H1 (cell line): ENCODE measurements at regions not wholly inside any gene's neighbourhood (a gene's known extent, or its start where the extent isn't known, plus 50 kb on each side); places are given as distances from the start of the nearest gene placed in this dataset.

Experiments used
- CTCF ChIA-PET: fragments of 300-600 bp; sonication (Branson Sonifier 250); formaldehyde crosslinking; loops from one replicate; lab custom pipeline; 2021; ENCODE audit not compliant: partially characterized antibody; lab: Charles Lee
- POLR2A ChIA-PET: fragments of 300-600 bp; sonication (Branson Sonifier 250); formaldehyde crosslinking; loops from one replicate; lab custom pipeline; 2021; ENCODE audit warnings: inconsistent platforms; ENCODE audit not compliant: partially characterized antibody; lab: Charles Lee
- DNase-seq, 2 experiments: peaks; one replicate each; pipeline versions ENCODE4 v3.0.0 to v3.0.0-alpha.2; 2010 to 2022; ENCODE audit warnings: low spot score in 2 of 2, low read depth in 1 of 2, mixed read lengths in 1 of 2
- FAIRE-seq: peaks from 2 replicates; lab custom pipeline; 2011; peaks lifted over from hg19 to GRCh38; lab: Jason Lieb, UNC
- H2AFZ ChIP-seq: 2 replicates; pipeline ENCODE4 v1.8.1; 2012; ENCODE audit warnings: low read length, inconsistent platforms
- H2AK5ac ChIP-seq: 2 replicates; pipeline ENCODE4 v1.6.1; 2013; ENCODE audit warnings: low read depth, low read length
- H2BK120ac ChIP-seq: replicated peaks from 2 replicates; pipeline ENCODE3; 2013; ENCODE audit warnings: low read depth, low read length, inconsistent platforms
- H2BK12ac ChIP-seq: 2 replicates; pipeline ENCODE4 v1.6.1; 2013; ENCODE audit warnings: low read depth, low read length
- H2BK15ac ChIP-seq: 2 replicates; pipeline ENCODE4 v1.6.1; 2013; ENCODE audit warnings: low read length
- H2BK20ac ChIP-seq: 2 replicates; pipeline ENCODE4 v1.6.1; 2013; ENCODE audit warnings: low read length
- H2BK5ac ChIP-seq: 2 replicates; pipeline ENCODE4 v1.6.1; 2013; ENCODE audit warnings: low read depth, low read length
- H3K14ac ChIP-seq: 2 replicates; pipeline ENCODE4 v1.6.1; 2013; ENCODE audit warnings: inconsistent platforms; ENCODE audit not compliant: insufficient read length
- H3K18ac ChIP-seq: 2 replicates; pipeline ENCODE4 v1.6.1; 2013; ENCODE audit warnings: low read length; ENCODE audit errors: extremely low read depth
- H3K23ac ChIP-seq: 2 replicates; pipeline ENCODE4 v1.6.1; 2013; ENCODE audit warnings: inconsistent platforms; ENCODE audit not compliant: insufficient read length
- H3K23me2 ChIP-seq: 2 replicates; pipeline ENCODE4 v1.6.1; 2013; ENCODE audit warnings: low read depth, low read length
- H3K27ac ChIP-seq: 2 replicates; pipeline ENCODE4 v1.6.1; 2011; ENCODE audit warnings: low read depth, low read length, inconsistent platforms
- H3K27me3 ChIP-seq, 4 experiments: replicated peaks in 1 of 4; 1 replicate in 1 of 4; 2 replicates in 3 of 4; pipeline versions ENCODE4 v1.6.1 to v1.8.1; 2011 to 2013; ENCODE audit warnings: low read length in 3 of 4, mild to moderate bottlenecking in 3 of 4, inconsistent platforms in 2 of 4, mixed read lengths in 2 of 4, moderate library complexity in 1 of 4; ENCODE audit not compliant: control insufficient read depth in 3 of 4, insufficient read depth in 3 of 4; ENCODE audit errors: extremely low read depth in 1 of 4
- H3K36me3 ChIP-seq, 4 experiments: 2 replicates each; pipeline versions ENCODE4 v1.6.1 to v1.8.1; 2011 to 2013; ENCODE audit warnings: mild to moderate bottlenecking in 4 of 4, low read length in 3 of 4, moderate library complexity in 2 of 4, control low read depth in 1 of 4, inconsistent platforms in 1 of 4; ENCODE audit not compliant: insufficient read depth in 4 of 4, control insufficient read depth in 2 of 4
- H3K4ac ChIP-seq: replicated peaks from 2 replicates; pipeline ENCODE3; 2013; ENCODE audit warnings: low read length, low read depth, mixed read lengths, inconsistent platforms; ENCODE audit not compliant: insufficient read length
- H3K4me1 ChIP-seq, 4 experiments: replicated peaks in 1 of 4; 1 replicate in 1 of 4; 2 replicates in 3 of 4; pipeline versions ENCODE4 v1.6.1 to v1.8.1; 2011 to 2013; ENCODE audit warnings: low read length in 3 of 4, inconsistent platforms in 2 of 4, mixed read lengths in 1 of 4; ENCODE audit not compliant: insufficient read depth in 4 of 4, control insufficient read depth in 3 of 4
- H3K4me2 ChIP-seq, 2 experiments: 2 replicates each; pipeline versions ENCODE4 v1.6.1 to v1.8.1; 2011 to 2013; ENCODE audit warnings: low read depth in 2 of 2, low read length in 2 of 2, control low read depth in 1 of 2, inconsistent platforms in 1 of 2, mild to moderate bottlenecking in 1 of 2; ENCODE audit not compliant: insufficient read depth in 1 of 2
- H3K4me3 ChIP-seq, 4 experiments: fragments of 200-600, 300-600 bp in 1 of 4; sonication (generic), shearing (Covaris generic), sonication (Bioruptor Twin) in 1 of 4; 2 replicates each; pipeline versions ENCODE4 v1.5.1 to v1.8.1; 2011 to 2016; ENCODE audit warnings: low read length in 4 of 4, low read depth in 3 of 4, control low read depth in 2 of 4, inconsistent platforms in 2 of 4, mild to moderate bottlenecking in 2 of 4, mixed read lengths in 1 of 4, moderate library complexity in 1 of 4; ENCODE audit not compliant: insufficient read depth in 2 of 4; ENCODE audit errors: extremely low read depth in 1 of 4
- H3K56ac ChIP-seq: replicated peaks from 2 replicates; pipeline ENCODE3; 2013; ENCODE audit warnings: low read depth, mild to moderate bottlenecking, mixed read lengths, low read length, inconsistent platforms; ENCODE audit not compliant: insufficient read length
- H3K79me1 ChIP-seq: 2 replicates; pipeline ENCODE4 v1.6.1; 2013; ENCODE audit warnings: low read depth, low read length, control low read depth
- H3K79me2 ChIP-seq, 2 experiments: 2 replicates each; pipeline versions ENCODE4 v1.6.1 to v1.8.1; 2012 to 2013; ENCODE audit warnings: low read length in 2 of 2, mild to moderate bottlenecking in 2 of 2, inconsistent platforms in 1 of 2; ENCODE audit not compliant: insufficient read depth in 2 of 2, control insufficient read depth in 1 of 2
- H3K9ac ChIP-seq, 4 experiments: replicated peaks in 1 of 4; 1 replicate in 1 of 4; 2 replicates in 3 of 4; pipeline versions ENCODE4 v1.6.1 to v1.8.1; 2011 to 2013; ENCODE audit warnings: low read depth in 3 of 4, low read length in 3 of 4, control low read depth in 2 of 4, mild to moderate bottlenecking in 2 of 4, moderate library complexity in 2 of 4, inconsistent platforms in 1 of 4; ENCODE audit errors: extremely low read depth in 1 of 4
- H3K9me3 ChIP-seq, 2 experiments: 2 replicates each; pipeline versions ENCODE4 v1.6.1 to v1.8.1; 2012 to 2013; ENCODE audit warnings: mild to moderate bottlenecking in 2 of 2, moderate library complexity in 2 of 2, control low read depth in 1 of 2, inconsistent platforms in 1 of 2, low read depth in 1 of 2, low read length in 1 of 2, mixed read lengths in 1 of 2; ENCODE audit not compliant: insufficient read depth in 2 of 2
- H4K20me1 ChIP-seq, 2 experiments: replicated peaks in 1 of 2; 2 replicates each; pipeline versions ENCODE3 to v1.8.1; 2011 to 2013; ENCODE audit warnings: inconsistent platforms in 2 of 2, low read length in 2 of 2, mild to moderate bottlenecking in 1 of 2; ENCODE audit not compliant: insufficient read depth in 2 of 2, control insufficient read depth in 1 of 2
- H4K5ac ChIP-seq: 2 replicates; pipeline ENCODE4 v1.6.1; 2013; ENCODE audit warnings: low read length, low read depth, mixed read lengths, inconsistent platforms; ENCODE audit not compliant: insufficient read length
- H4K8ac ChIP-seq: 2 replicates; pipeline ENCODE4 v1.8.0; 2013; ENCODE audit warnings: mild to moderate bottlenecking, moderate library complexity, low read length, inconsistent platforms; ENCODE audit not compliant: insufficient read depth; ENCODE audit errors: extremely low read depth
- H4K91ac ChIP-seq: replicated peaks from 2 replicates; pipeline ENCODE3; 2013; ENCODE audit warnings: low read length, mixed read lengths, inconsistent platforms; ENCODE audit not compliant: insufficient read length
- KDM5A ChIP-seq: fragments of 200-600 bp; IDR thresholded peaks from 2 replicates; pipeline ENCODE4 v1.7.1; 2012; ENCODE audit warnings: mild to moderate bottlenecking, low read length, inconsistent platforms, mixed read lengths
- NRF1 ChIP-seq: IDR thresholded peaks from 2 replicates; pipeline ENCODE4 v1.6.1; 2011; ENCODE audit warnings: mild to moderate bottlenecking, low read depth, low read length, improper control_type of control experiment
- USF2 ChIP-seq: IDR thresholded peaks from 2 replicates; pipeline ENCODE4 v1.6.1; 2011; ENCODE audit warnings: low read length, improper control_type of control experiment
- WGBS, 2 experiments: shearing (Covaris generic) in 1 of 2; methylation state at CpG; one replicate each; pipeline versions ENCODE4 v1.1.6 to v1.1.7; 2013 to 2015; ENCODE audit warnings: low lambda C conversion rate in 2 of 2, mixed read lengths in 2 of 2, inconsistent platforms in 1 of 2, low coverage in 1 of 2, missing lambda C conversion rate in 1 of 2; ENCODE audit not compliant: insufficient replicate concordance in 2 of 2, insufficient coverage in 1 of 2, insufficient read length in 1 of 2; ENCODE audit errors: extremely low coverage in 1 of 2, missing lambda C conversion rate in 1 of 2; 5-methylcytosine and 5-hydroxymethylcytosine counted together

- H3K27me3 ChIP-seq = no peaks in the 10 kb centered on the region
- CTCF ChIA-PET = no interaction called here
- no peaks in the 10 kb centered on the region for H3K4me1 ChIP-seq
- 0 out of 4 replicates have a peak, but pooled peaks cover 2% of the 10 kb centered on the region in 2 experiments for H3K9me3 ChIP-seq
- no peak overlapping the region for H3K23ac ChIP-seq
- no peaks in the 10 kb centered on the region; the same call in 1 of the 2 replicates for H3K23me2 ChIP-seq
- no peaks in the 10 kb centered on the region for H3K36me3 ChIP-seq
- H3K9ac ChIP-seq = no peak overlapping the region
- peak overlapping the region; percentile 72 for H3K14ac ChIP-seq
- H2AFZ ChIP-seq = no peak overlapping the region
- no peak overlapping the region for H3K4ac ChIP-seq
- H4K91ac ChIP-seq = no peak overlapping the region
- H3K27ac ChIP-seq = no peak overlapping the region
- WGBS, 2 experiments = 78% methylated on average over 4 of the region's 4 CpGs; no CpG with 5 or more reads in 1 of the 2 experiments
- H3K4me2 ChIP-seq = no peak overlapping the region
- H4K20me1 ChIP-seq = no peaks in the 10 kb centered on the region
- no peaks in the 10 kb centered on the region for H3K79me1 ChIP-seq
- H2BK15ac ChIP-seq = no peak overlapping the region
- no peak overlapping the region for H2BK12ac ChIP-seq
- no peak overlapping the region for H4K5ac ChIP-seq
- FAIRE-seq (no peak), DNase-seq (no peak)
- H2AK5ac ChIP-seq = no peak overlapping the region
- H2BK20ac ChIP-seq = no peak overlapping the region
- H2BK5ac ChIP-seq = no peak overlapping the region
- POLR2A ChIA-PET = no interaction called here
- no peak overlapping the region for H3K56ac ChIP-seq
- H2BK120ac ChIP-seq = no peak overlapping the region
- no peak overlapping the region for H3K4me3 ChIP-seq
- H4K8ac ChIP-seq = no peak overlapping the region
- no peaks in the 10 kb centered on the region for H3K79me2 ChIP-seq
- no peak overlapping the region; the same call in 1 of the 2 replicates for H3K18ac ChIP-seq
- TF ChIP-seq KDM5A = no peak
- TF ChIP-seq USF2 = no peak
- no peak for TF ChIP-seq NRF1
These were observed 316.7 kb upstream of the CHAC2 start for GRCh38 chr2:53450923-53451322.
